H1 (cell line): ENCODE measurements at regions not wholly inside any gene's neighbourhood (a gene's known extent, or its start where the extent isn't known, plus 50 kb on each side); places are given as distances from the start of the nearest gene placed in this dataset.
A peak's percentile ranks its signal among the peaks of the same experiment; 100 is the strongest.

Experiments
- CTCF ChIA-PET: fragments of 300-600 bp; sonication (Branson Sonifier 250); formaldehyde crosslinking; loops from one replicate; lab custom pipeline; 2021; ENCODE audit not compliant: partially characterized antibody; lab: Charles Lee
- POLR2A ChIA-PET: fragments of 300-600 bp; sonication (Branson Sonifier 250); formaldehyde crosslinking; loops from one replicate; lab custom pipeline; 2021; ENCODE audit warnings: inconsistent platforms; ENCODE audit not compliant: partially characterized antibody; lab: Charles Lee
- DNase-seq, 2 experiments: peaks; one replicate each; pipeline versions ENCODE4 v3.0.0 to v3.0.0-alpha.2; 2010 to 2022; ENCODE audit warnings: low spot score in 2 of 2, low read depth in 1 of 2, mixed read lengths in 1 of 2
- FAIRE-seq: peaks from 2 replicates; lab custom pipeline; 2011; peaks lifted over from hg19 to GRCh38; lab: Jason Lieb, UNC
- H2AFZ ChIP-seq: 2 replicates; pipeline ENCODE4 v1.8.1; 2012; ENCODE audit warnings: low read length, inconsistent platforms
- H2AK5ac ChIP-seq: 2 replicates; pipeline ENCODE4 v1.6.1; 2013; ENCODE audit warnings: low read depth, low read length
- H2BK120ac ChIP-seq: replicated peaks from 2 replicates; pipeline ENCODE3; 2013; ENCODE audit warnings: low read depth, low read length, inconsistent platforms
- H2BK12ac ChIP-seq: 2 replicates; pipeline ENCODE4 v1.6.1; 2013; ENCODE audit warnings: low read depth, low read length
- H2BK15ac ChIP-seq: 2 replicates; pipeline ENCODE4 v1.6.1; 2013; ENCODE audit warnings: low read length
- H2BK20ac ChIP-seq: 2 replicates; pipeline ENCODE4 v1.6.1; 2013; ENCODE audit warnings: low read length
- H2BK5ac ChIP-seq: 2 replicates; pipeline ENCODE4 v1.6.1; 2013; ENCODE audit warnings: low read depth, low read length
- H3K14ac ChIP-seq: 2 replicates; pipeline ENCODE4 v1.6.1; 2013; ENCODE audit warnings: inconsistent platforms; ENCODE audit not compliant: insufficient read length
- H3K18ac ChIP-seq: 2 replicates; pipeline ENCODE4 v1.6.1; 2013; ENCODE audit warnings: low read length; ENCODE audit errors: extremely low read depth
- H3K23ac ChIP-seq: 2 replicates; pipeline ENCODE4 v1.6.1; 2013; ENCODE audit warnings: inconsistent platforms; ENCODE audit not compliant: insufficient read length
- H3K23me2 ChIP-seq: 2 replicates; pipeline ENCODE4 v1.6.1; 2013; ENCODE audit warnings: low read depth, low read length
- H3K27ac ChIP-seq: 2 replicates; pipeline ENCODE4 v1.6.1; 2011; ENCODE audit warnings: low read depth, low read length, inconsistent platforms
- H3K27me3 ChIP-seq, 4 experiments: replicated peaks in 1 of 4; 1 replicate in 1 of 4; 2 replicates in 3 of 4; pipeline versions ENCODE4 v1.6.1 to v1.8.1; 2011 to 2013; ENCODE audit warnings: low read length in 3 of 4, mild to moderate bottlenecking in 3 of 4, inconsistent platforms in 2 of 4, mixed read lengths in 2 of 4, moderate library complexity in 1 of 4; ENCODE audit not compliant: control insufficient read depth in 3 of 4, insufficient read depth in 3 of 4; ENCODE audit errors: extremely low read depth in 1 of 4
- H3K36me3 ChIP-seq, 4 experiments: 2 replicates each; pipeline versions ENCODE4 v1.6.1 to v1.8.1; 2011 to 2013; ENCODE audit warnings: mild to moderate bottlenecking in 4 of 4, low read length in 3 of 4, moderate library complexity in 2 of 4, control low read depth in 1 of 4, inconsistent platforms in 1 of 4; ENCODE audit not compliant: insufficient read depth in 4 of 4, control insufficient read depth in 2 of 4
- H3K4ac ChIP-seq: replicated peaks from 2 replicates; pipeline ENCODE3; 2013; ENCODE audit warnings: low read length, low read depth, mixed read lengths, inconsistent platforms; ENCODE audit not compliant: insufficient read length
- H3K4me1 ChIP-seq, 4 experiments: replicated peaks in 1 of 4; 1 replicate in 1 of 4; 2 replicates in 3 of 4; pipeline versions ENCODE4 v1.6.1 to v1.8.1; 2011 to 2013; ENCODE audit warnings: low read length in 3 of 4, inconsistent platforms in 2 of 4, mixed read lengths in 1 of 4; ENCODE audit not compliant: insufficient read depth in 4 of 4, control insufficient read depth in 3 of 4
- H3K4me2 ChIP-seq, 2 experiments: 2 replicates each; pipeline versions ENCODE4 v1.6.1 to v1.8.1; 2011 to 2013; ENCODE audit warnings: low read depth in 2 of 2, low read length in 2 of 2, control low read depth in 1 of 2, inconsistent platforms in 1 of 2, mild to moderate bottlenecking in 1 of 2; ENCODE audit not compliant: insufficient read depth in 1 of 2
- H3K4me3 ChIP-seq, 4 experiments: fragments of 200-600, 300-600 bp in 1 of 4; sonication (generic), shearing (Covaris generic), sonication (Bioruptor Twin) in 1 of 4; 2 replicates each; pipeline versions ENCODE4 v1.5.1 to v1.8.1; 2011 to 2016; ENCODE audit warnings: low read length in 4 of 4, low read depth in 3 of 4, control low read depth in 2 of 4, inconsistent platforms in 2 of 4, mild to moderate bottlenecking in 2 of 4, mixed read lengths in 1 of 4, moderate library complexity in 1 of 4; ENCODE audit not compliant: insufficient read depth in 2 of 4; ENCODE audit errors: extremely low read depth in 1 of 4
- H3K56ac ChIP-seq: replicated peaks from 2 replicates; pipeline ENCODE3; 2013; ENCODE audit warnings: low read depth, mild to moderate bottlenecking, mixed read lengths, low read length, inconsistent platforms; ENCODE audit not compliant: insufficient read length
- H3K79me1 ChIP-seq: 2 replicates; pipeline ENCODE4 v1.6.1; 2013; ENCODE audit warnings: low read depth, low read length, control low read depth
- H3K79me2 ChIP-seq, 2 experiments: 2 replicates each; pipeline versions ENCODE4 v1.6.1 to v1.8.1; 2012 to 2013; ENCODE audit warnings: low read length in 2 of 2, mild to moderate bottlenecking in 2 of 2, inconsistent platforms in 1 of 2; ENCODE audit not compliant: insufficient read depth in 2 of 2, control insufficient read depth in 1 of 2
- H3K9ac ChIP-seq, 4 experiments: replicated peaks in 1 of 4; 1 replicate in 1 of 4; 2 replicates in 3 of 4; pipeline versions ENCODE4 v1.6.1 to v1.8.1; 2011 to 2013; ENCODE audit warnings: low read depth in 3 of 4, low read length in 3 of 4, control low read depth in 2 of 4, mild to moderate bottlenecking in 2 of 4, moderate library complexity in 2 of 4, inconsistent platforms in 1 of 4; ENCODE audit errors: extremely low read depth in 1 of 4
- H3K9me3 ChIP-seq, 2 experiments: 2 replicates each; pipeline versions ENCODE4 v1.6.1 to v1.8.1; 2012 to 2013; ENCODE audit warnings: mild to moderate bottlenecking in 2 of 2, moderate library complexity in 2 of 2, control low read depth in 1 of 2, inconsistent platforms in 1 of 2, low read depth in 1 of 2, low read length in 1 of 2, mixed read lengths in 1 of 2; ENCODE audit not compliant: insufficient read depth in 2 of 2
- H4K20me1 ChIP-seq, 2 experiments: replicated peaks in 1 of 2; 2 replicates each; pipeline versions ENCODE3 to v1.8.1; 2011 to 2013; ENCODE audit warnings: inconsistent platforms in 2 of 2, low read length in 2 of 2, mild to moderate bottlenecking in 1 of 2; ENCODE audit not compliant: insufficient read depth in 2 of 2, control insufficient read depth in 1 of 2
- H4K5ac ChIP-seq: 2 replicates; pipeline ENCODE4 v1.6.1; 2013; ENCODE audit warnings: low read length, low read depth, mixed read lengths, inconsistent platforms; ENCODE audit not compliant: insufficient read length
- H4K8ac ChIP-seq: 2 replicates; pipeline ENCODE4 v1.8.0; 2013; ENCODE audit warnings: mild to moderate bottlenecking, moderate library complexity, low read length, inconsistent platforms; ENCODE audit not compliant: insufficient read depth; ENCODE audit errors: extremely low read depth
- H4K91ac ChIP-seq: replicated peaks from 2 replicates; pipeline ENCODE3; 2013; ENCODE audit warnings: low read length, mixed read lengths, inconsistent platforms; ENCODE audit not compliant: insufficient read length
- HDAC6 ChIP-seq: IDR thresholded peaks from one replicate; pipeline ENCODE4 v1.7.1; 2012; ENCODE audit warnings: low read depth, mild to moderate bottlenecking, inconsistent platforms, low read length, moderate library complexity
- POU5F1 ChIP-seq: IDR thresholded peaks from 2 replicates; pipeline ENCODE4 v1.6.1; 2011; ENCODE audit warnings: low read depth, mild to moderate bottlenecking, low read length, moderate library complexity
- SP4 ChIP-seq: IDR thresholded peaks from 2 replicates; pipeline ENCODE4 v1.6.1; 2012; ENCODE audit warnings: low read length, inconsistent platforms
- WGBS, 2 experiments: shearing (Covaris generic) in 1 of 2; methylation state at CpG; one replicate each; pipeline versions ENCODE4 v1.1.6 to v1.1.7; 2013 to 2015; ENCODE audit warnings: low lambda C conversion rate in 2 of 2, mixed read lengths in 2 of 2, inconsistent platforms in 1 of 2, low coverage in 1 of 2, missing lambda C conversion rate in 1 of 2; ENCODE audit not compliant: insufficient replicate concordance in 2 of 2, insufficient coverage in 1 of 2, insufficient read length in 1 of 2; ENCODE audit errors: extremely low coverage in 1 of 2, missing lambda C conversion rate in 1 of 2; 5-methylcytosine and 5-hydroxymethylcytosine counted together

DNA sequence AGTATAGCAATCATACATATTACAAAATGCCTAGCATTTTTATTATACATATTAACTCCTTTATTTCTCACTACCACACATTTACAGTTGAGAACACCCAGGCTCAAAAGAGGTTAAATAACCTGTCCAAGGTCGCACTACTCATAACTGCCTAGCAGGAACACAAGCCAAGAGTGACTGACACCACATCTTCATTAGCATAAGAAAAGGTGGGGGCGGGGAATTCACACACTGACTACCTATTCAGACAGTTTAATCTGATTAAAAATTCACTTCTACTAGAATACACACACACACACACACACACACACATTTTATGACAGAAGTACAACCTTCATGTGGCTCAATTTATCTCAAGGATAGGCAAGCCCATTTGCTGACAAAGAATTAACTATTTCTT lies 77.8 kb upstream of the CACHD1 start:
- H2BK15ac ChIP-seq: no peak overlapping the region
- H3K4ac ChIP-seq: no peak overlapping the region
- H2BK5ac ChIP-seq: no peak overlapping the region
- 37% methylated on average over 2 of the region's 2 CpGs; no CpG with 5 or more reads in 1 of the 2 experiments for WGBS, 2 experiments
- no peak for DNase-seq
- no peak overlapping the region for H4K5ac ChIP-seq
- no peak overlapping the region for H3K4me2 ChIP-seq
- H3K4me3 ChIP-seq: no peak overlapping the region
- no peak for TF ChIP-seq HDAC6
- TF ChIP-seq POU5F1: 0 out of 2 replicates have a peak, but pooled peaks have one; percentile 57
- TF ChIP-seq SP4: no peak
- TF ChIP-seq, all 59 proteins: peak for 1
- no peak overlapping the region for H3K56ac ChIP-seq
- H2BK20ac ChIP-seq: no peak overlapping the region
- no peaks in the 10 kb centered on the region for H3K27me3 ChIP-seq
- no peak overlapping the region for H3K14ac ChIP-seq
- no peak overlapping the region for H4K8ac ChIP-seq
- H4K91ac ChIP-seq: no peak overlapping the region
- H3K9ac ChIP-seq: no peak overlapping the region
- POLR2A ChIA-PET: no interaction called here
- no peaks in the 10 kb centered on the region for H3K79me2 ChIP-seq
- no peak overlapping the region for H2AK5ac ChIP-seq
- no peak overlapping the region for H2BK120ac ChIP-seq
- no peaks in the 10 kb centered on the region for H3K9me3 ChIP-seq
- H3K79me1 ChIP-seq: no peaks in the 10 kb centered on the region
- H3K27ac ChIP-seq: no peak overlapping the region
- no peak overlapping the region for H3K23ac ChIP-seq
- H2BK12ac ChIP-seq: no peak overlapping the region
- CTCF ChIA-PET: interaction anchor here (0.7 to 1.2 kb wide), 2 partner anchors 18 to 61 kb away, joined by 4 read pairs; no protein-coding TSS in a partner anchor
- H3K4me1 ChIP-seq: peaks cover 0 to 6% (median 2%) of the 10 kb centered on the region in 4 experiments; a peak in 2 of 7 replicates
- FAIRE-seq: no peak
- no peaks in the 10 kb centered on the region for H3K23me2 ChIP-seq
- no peak overlapping the region for H3K18ac ChIP-seq
- no peaks in the 10 kb centered on the region for H3K36me3 ChIP-seq
- H4K20me1 ChIP-seq: no peaks in the 10 kb centered on the region
- H2AFZ ChIP-seq: no peak overlapping the region
